H9 (cell line): ENCODE measurements at regions not wholly inside any gene's neighbourhood (a gene's known extent, or its start where the extent isn't known, plus 50 kb on each side); places are given as distances from the start of the nearest gene placed in this dataset.

Experiments
- DNase-seq: peaks from one replicate; pipeline ENCODE4 v3.0.0-alpha.2; 2017
- H2AFZ ChIP-seq: one replicate; pipeline ENCODE4 v1.6.1; 2013; ENCODE audit warnings: mild to moderate bottlenecking, low read length, control low read depth, moderate library complexity
- H2AK5ac ChIP-seq: 2 replicates; pipeline ENCODE4 v1.6.1; 2013; ENCODE audit warnings: low read length, control low read depth, mixed read lengths; ENCODE audit not compliant: insufficient read length
- H2BK120ac ChIP-seq: one replicate; pipeline ENCODE4 v1.6.1; 2013; ENCODE audit warnings: low read depth, mild to moderate bottlenecking, low read length, control low read depth, inconsistent platforms; ENCODE audit not compliant: poor library complexity, severe bottlenecking
- H2BK12ac ChIP-seq: 2 replicates; pipeline ENCODE4 v1.6.1; 2013; ENCODE audit warnings: low read length, control low read depth, mixed read lengths, low read depth; ENCODE audit not compliant: insufficient read length
- H2BK15ac ChIP-seq: 2 replicates; pipeline ENCODE4 v1.6.1; 2013; ENCODE audit warnings: low read depth, low read length, control low read depth
- H2BK20ac ChIP-seq: one replicate; pipeline ENCODE4 v1.6.1; 2013; ENCODE audit warnings: low read depth, mild to moderate bottlenecking, low read length, control low read depth, inconsistent platforms; ENCODE audit not compliant: poor library complexity, severe bottlenecking
- H2BK5ac ChIP-seq: 2 replicates; pipeline ENCODE4 v1.6.1; 2013; ENCODE audit warnings: low read length, control low read depth, mixed read lengths; ENCODE audit not compliant: insufficient read length
- H3K14ac ChIP-seq: 2 replicates; pipeline ENCODE4 v1.6.1; 2013; ENCODE audit warnings: low read length, control low read depth; ENCODE audit not compliant: insufficient read depth
- H3K18ac ChIP-seq: 2 replicates; pipeline ENCODE4 v1.6.1; 2013; ENCODE audit warnings: low read depth, mild to moderate bottlenecking, mixed read lengths, low read length, control low read depth; ENCODE audit not compliant: insufficient read length
- H3K23ac ChIP-seq: 2 replicates; pipeline ENCODE4 v1.6.1; 2013; ENCODE audit warnings: low read length, control low read depth, mixed read lengths, low read depth; ENCODE audit not compliant: insufficient read length
- H3K23me2 ChIP-seq: 2 replicates; pipeline ENCODE4 v1.6.1; 2013; ENCODE audit warnings: low read depth, mild to moderate bottlenecking, mixed read lengths, low read length, control low read depth; ENCODE audit not compliant: insufficient read length, poor library complexity, severe bottlenecking
- H3K27ac ChIP-seq: 2 replicates; pipeline ENCODE4 v1.5.1; 2013; ENCODE audit warnings: low read length, control low read depth, mixed read lengths, low read depth; ENCODE audit not compliant: insufficient read length
- H3K27me3 ChIP-seq: 2 replicates; pipeline ENCODE4 v1.6.1; 2013; ENCODE audit warnings: low read length, control low read depth, inconsistent platforms; ENCODE audit not compliant: insufficient read depth
- H3K4ac ChIP-seq: 2 replicates; pipeline ENCODE4 v1.6.1; 2013; ENCODE audit warnings: low read depth, mild to moderate bottlenecking, control low read depth, inconsistent platforms, low read length, moderate library complexity
- H3K4me1 ChIP-seq: 2 replicates; pipeline ENCODE4 v1.6.1; 2013; ENCODE audit warnings: low read length, control low read depth, inconsistent platforms; ENCODE audit not compliant: insufficient read depth
- H3K4me2 ChIP-seq: 2 replicates; pipeline ENCODE4 v1.6.1; 2013; ENCODE audit warnings: low read length, control low read depth, mixed read lengths; ENCODE audit not compliant: insufficient read length, insufficient read depth
- H3K56ac ChIP-seq: 2 replicates; pipeline ENCODE4 v1.6.1; 2013; ENCODE audit warnings: low read depth, mild to moderate bottlenecking, mixed read lengths, low read length, control low read depth; ENCODE audit not compliant: insufficient read length
- H3K79me1 ChIP-seq: 2 replicates; pipeline ENCODE4 v1.6.1; 2013; ENCODE audit warnings: low read depth, mild to moderate bottlenecking, moderate library complexity, low read length, control low read depth, inconsistent platforms; ENCODE audit not compliant: insufficient read depth, poor library complexity, severe bottlenecking
- H3K79me2 ChIP-seq: 2 replicates; pipeline ENCODE4 v1.6.1; 2013; ENCODE audit warnings: low read length, control low read depth, inconsistent platforms; ENCODE audit not compliant: insufficient read depth
- H3K9ac ChIP-seq: 2 replicates; pipeline ENCODE4 v1.6.1; 2013; ENCODE audit warnings: low read length, control low read depth, mixed read lengths; ENCODE audit not compliant: insufficient read length; ENCODE audit errors: extremely low read depth
- H3K9me3 ChIP-seq: one replicate; pipeline ENCODE4 v1.6.1; 2013; ENCODE audit warnings: low read depth, low read length, inconsistent platforms; ENCODE audit not compliant: control insufficient read depth
- H3T11ph ChIP-seq: one replicate; pipeline ENCODE4 v1.6.1; 2013; ENCODE audit warnings: mild to moderate bottlenecking, low read length, control low read depth, inconsistent platforms
- H4K20me1 ChIP-seq: one replicate; pipeline ENCODE4 v1.6.1; 2013; ENCODE audit not compliant: control insufficient read depth, insufficient read length, insufficient read depth
- H4K5ac ChIP-seq: 2 replicates; pipeline ENCODE4 v1.6.1; 2013; ENCODE audit warnings: low read depth, mild to moderate bottlenecking, mixed read lengths, low read length, control low read depth; ENCODE audit not compliant: insufficient read length
- H4K8ac ChIP-seq: replicated peaks from 2 replicates; pipeline ENCODE4 v1.6.1; 2013; ENCODE audit warnings: low read length, control low read depth, mixed read lengths, low read depth; ENCODE audit not compliant: insufficient read length
- H4K91ac ChIP-seq: 2 replicates; pipeline ENCODE4 v1.6.1; 2013; ENCODE audit warnings: low read depth, mild to moderate bottlenecking, moderate library complexity, mixed read lengths, low read length, control low read depth; ENCODE audit not compliant: insufficient read length
- H3K27ac Mint-ChIP-seq, 3 experiments: 2 replicates in 2 of 3; 3 replicates in 1 of 3; pipeline ENCODE4 v1.8.0; 2020 to 2021; ENCODE audit warnings: mixed read lengths in 3 of 3, mild to moderate bottlenecking in 1 of 3, moderate library complexity in 1 of 3
- H3K27me3 Mint-ChIP-seq: 2 replicates; pipeline ENCODE4 v1.8.0; 2021; ENCODE audit warnings: low read depth, mild to moderate bottlenecking, moderate library complexity, mixed read lengths
- H3K36me3 Mint-ChIP-seq, 3 experiments: 2 replicates in 2 of 3; 3 replicates in 1 of 3; pipeline ENCODE4 v1.8.0; 2020 to 2021; ENCODE audit warnings: low read depth in 3 of 3, mixed read lengths in 3 of 3; ENCODE audit not compliant: insufficient read depth in 1 of 3
- H3K4me1 Mint-ChIP-seq, 2 experiments: 2 replicates each; pipeline ENCODE4 v1.8.0; 2020; ENCODE audit warnings: mixed read lengths in 2 of 2
- H3K4me3 Mint-ChIP-seq, 2 experiments: 2 replicates in 1 of 2; 3 replicates in 1 of 2; pipeline ENCODE4 v1.8.0; 2020 to 2021; ENCODE audit warnings: mild to moderate bottlenecking in 2 of 2, mixed read lengths in 2 of 2, moderate library complexity in 1 of 2
- H3K9me3 Mint-ChIP-seq, 2 experiments: 2 replicates in 1 of 2; 3 replicates in 1 of 2; pipeline ENCODE4 v1.8.0; 2020; ENCODE audit warnings: mild to moderate bottlenecking in 2 of 2, mixed read lengths in 2 of 2, moderate library complexity in 1 of 2
- CTCF ChIP-seq: fragments of 200-600 bp; sonication (generic); conservative IDR thresholded peaks from 3 replicates; pipeline ENCODE4 v1.8.0; 2021; ENCODE audit warnings: antibody characterized with exemption, mild to moderate bottlenecking
- WGBS: extraction: QIAGEN DNeasy Blood & Tissue Kit; methylation state at CpG from one replicate; pipeline ENCODE4 v1.1.7; 2013; ENCODE audit warnings: missing lambda C conversion rate, low lambda C conversion rate, mixed read lengths; ENCODE audit not compliant: insufficient read length; ENCODE audit errors: extremely low coverage; 5-methylcytosine and 5-hydroxymethylcytosine counted together

- H4K8ac ChIP-seq, result no peak overlapping the region
- H3K23ac ChIP-seq, result no peak overlapping the region
- no peak overlapping the region for H2BK120ac ChIP-seq
- Mint-ChIP-seq H3K4me3 (no peak overlapping the region), H3K27me3 (peaks cover 2% of the 10 kb centered on the region), H3K27ac (no peak overlapping the region), H3K4me1 (peaks cover 0 to 2% of the 10 kb centered on the region in 2 experiments; a peak in 2 of 4 replicates), H3K9me3 (peaks cover 2 to 3% of the 10 kb centered on the region in 2 experiments; a peak in 2 of 5 replicates), H3K36me3 (peaks cover 0 to 4% (median 2%) of the 10 kb centered on the region in 3 experiments; a peak in 3 of 7 replicates)
- H3K27me3 ChIP-seq, result no peaks in the 10 kb centered on the region
- no peaks in the 10 kb centered on the region for H3K79me2 ChIP-seq
- H3K18ac ChIP-seq, result no peak overlapping the region
- DNase-seq, result no peak
- no peak overlapping the region for H2AK5ac ChIP-seq
- no peak overlapping the region for H2AFZ ChIP-seq
- H3K4me2 ChIP-seq, result no peak overlapping the region
- no peak overlapping the region for H3K56ac ChIP-seq
- no CpG with 5 or more reads among the region's 2 CpGs for WGBS
- H4K91ac ChIP-seq, result no peak overlapping the region
- no peak overlapping the region for H3K14ac ChIP-seq
- no peak overlapping the region for H3T11ph ChIP-seq
- no peak overlapping the region for H3K27ac ChIP-seq
- no peak overlapping the region for H4K5ac ChIP-seq
- no peak overlapping the region for H2BK12ac ChIP-seq
- H2BK5ac ChIP-seq, result no peak overlapping the region
- H2BK20ac ChIP-seq, result no peak overlapping the region
- no peaks in the 10 kb centered on the region for H3K79me1 ChIP-seq
- no peak overlapping the region for H3K4ac ChIP-seq
- no peak overlapping the region for H2BK15ac ChIP-seq
- H3K9me3 ChIP-seq, result no peaks in the 10 kb centered on the region
- H4K20me1 ChIP-seq, result no peaks in the 10 kb centered on the region
- no peaks in the 10 kb centered on the region for H3K4me1 ChIP-seq
- no peak overlapping the region for H3K9ac ChIP-seq
- no peak for TF ChIP-seq CTCF
- H3K23me2 ChIP-seq, result no peaks in the 10 kb centered on the region
Measured at GRCh38 chr7:49717547-49717946, 55.9 kb upstream of the VWC2 start.
